HepG2 (cell line): ENCODE measurements at regions not wholly inside any gene's neighbourhood (a gene's known extent, or its start where the extent isn't known, plus 50 kb on each side); places are given as distances from the start of the nearest gene placed in this dataset.

ENCODE experiments used
- ATAC-seq: fragments of 200-7000 bp; cut with Tn5 transposase; 3 replicates; pipeline ENCODE4 v1.9.1; 2020; ENCODE audit warnings: mild to moderate bottlenecking, moderate library complexity
- BruUV-seq: library from RNA; stranded (reverse); fragments of 400-500 nt; replicated peaks from 2 replicates; lab custom pipeline; 2021; lab: Mats Ljungman, UMichigan
- CTCF ChIA-PET: fragments of 300-600 bp; formaldehyde crosslinking; extraction: SDS; loops from one replicate; lab custom pipeline; 2021; ENCODE audit warnings: low total read pairs, inconsistent platforms, low intra/inter-chr PET ratio; lab: Yijun Ruan, JAX
- POLR2A ChIA-PET: fragments of 350-600 bp; sonication (Branson Sonifier 250); formaldehyde crosslinking; loops from one replicate; lab custom pipeline; 2020; ENCODE audit warnings: antibody characterized with exemption, inconsistent platforms; lab: Yijun Ruan, JAX
- DNase-seq: peaks from one replicate; pipeline ENCODE4 v3.0.0-alpha.2; 2015; ENCODE audit warnings: low spot score
- FAIRE-seq: peaks from 3 replicates; lab custom pipeline; 2011; peaks lifted over from hg19 to GRCh38; lab: Jason Lieb, UNC
- H2AFZ ChIP-seq: one replicate; pipeline ENCODE4 v1.6.1; 2011; ENCODE audit warnings: low read length, inconsistent platforms
- H3K27ac ChIP-seq: fragments of 300-600 bp; 3 replicates; pipeline ENCODE4 v1.8.0; 2011; ENCODE audit warnings: mixed run types, mild to moderate bottlenecking, mixed read lengths, low read length, inconsistent platforms; ENCODE audit not compliant: insufficient read depth; ENCODE audit errors: extremely low read length
- H3K27me3 ChIP-seq, 2 experiments: fragments of 200-600 bp in 1 of 2; 2 replicates in 1 of 2; 3 replicates in 1 of 2; pipeline versions ENCODE4 v1.6.0 to v1.8.0; 2011; ENCODE audit warnings: low read length in 2 of 2, mild to moderate bottlenecking in 2 of 2, moderate library complexity in 2 of 2, inconsistent platforms in 1 of 2; ENCODE audit not compliant: insufficient read depth in 2 of 2, control insufficient read depth in 1 of 2
- H3K36me3 ChIP-seq, 2 experiments: fragments of 200-600 bp in 1 of 2; replicated peaks in 1 of 2; 2 replicates in 1 of 2; 3 replicates in 1 of 2; pipeline versions ENCODE4 v1.5.1 to v1.8.0; 2011; ENCODE audit warnings: low read length in 2 of 2, inconsistent platforms in 1 of 2; ENCODE audit not compliant: insufficient read depth in 2 of 2, control insufficient read depth in 1 of 2
- H3K4me1 ChIP-seq: 2 replicates; pipeline ENCODE4 v1.5.1; 2012; ENCODE audit warnings: low read length, inconsistent platforms; ENCODE audit not compliant: insufficient read depth
- H3K4me2 ChIP-seq: 2 replicates; pipeline ENCODE4 v1.6.0; 2011; ENCODE audit warnings: low read depth, low read length, inconsistent platforms
- H3K4me3 ChIP-seq, 3 experiments: fragments of 200-600 bp in 1 of 3; sonication (generic), shearing (Covaris generic) in 1 of 3; replicated peaks in 1 of 3; 2 replicates each; pipeline ENCODE4 v1.5.1; 2011 to 2016; ENCODE audit warnings: low read length in 3 of 3, inconsistent platforms in 2 of 3, low read depth in 2 of 3, mild to moderate bottlenecking in 2 of 3, control low read depth in 1 of 3, mixed read lengths in 1 of 3; ENCODE audit not compliant: insufficient read depth in 1 of 3
- H3K79me2 ChIP-seq: one replicate; pipeline ENCODE4 v1.6.1; 2011; ENCODE audit warnings: low read length, inconsistent platforms; ENCODE audit not compliant: insufficient read depth
- H3K9ac ChIP-seq: 2 replicates; pipeline ENCODE4 v1.6.0; 2011; ENCODE audit warnings: mild to moderate bottlenecking, low read depth, low read length, inconsistent platforms; ENCODE audit not compliant: insufficient read depth
- H3K9me3 ChIP-seq: 2 replicates; pipeline ENCODE4 v1.5.1; 2012; ENCODE audit warnings: mild to moderate bottlenecking, low read length
- H4K20me1 ChIP-seq: 2 replicates; pipeline ENCODE4 v1.6.0; 2011; ENCODE audit warnings: inconsistent platforms, mild to moderate bottlenecking, low read length, moderate library complexity; ENCODE audit not compliant: insufficient read depth
- ARHGAP35 ChIP-seq: sonication (generic); formaldehyde crosslinking; IDR thresholded peaks from 2 replicates; pipeline ENCODE4 v1.9.0; 2022; ENCODE audit warnings: mild to moderate bottlenecking, inconsistent platforms, moderate library complexity, missing genetic modification reagents, borderline replicate concordance
- FOSL1 ChIP-seq: sonication (generic); formaldehyde crosslinking; IDR thresholded peaks from 2 replicates; pipeline ENCODE4 v1.9.0; 2021; ENCODE audit warnings: missing genetic modification reagents, borderline replicate concordance
- MEF2D ChIP-seq: sonication (generic); formaldehyde crosslinking; IDR thresholded peaks from 2 replicates; pipeline ENCODE4 v1.5.1; 2020; ENCODE audit warnings: mild to moderate bottlenecking, missing genetic modification reagents
- MEIS2 ChIP-seq: sonication (generic); formaldehyde crosslinking; IDR thresholded peaks from 2 replicates; pipeline ENCODE4 v1.9.0; 2021; ENCODE audit warnings: mild to moderate bottlenecking, missing genetic modification reagents
- NCOA5 ChIP-seq: sonication (generic); formaldehyde crosslinking; IDR thresholded peaks from 2 replicates; pipeline ENCODE4 v1.4.0; 2020; ENCODE audit warnings: missing genetic modification reagents
- RFX1 ChIP-seq: fragments of 450-650 bp; IDR thresholded peaks from 2 replicates; pipeline ENCODE4 v1.6.1; 2017
- SIN3A ChIP-seq: IDR thresholded peaks from 2 replicates; pipeline ENCODE4 v1.6.1; 2011; ENCODE audit warnings: low read depth, mild to moderate bottlenecking, control low read depth, low read length, borderline replicate concordance
- ZNF354B ChIP-seq: sonication (generic); formaldehyde crosslinking; IDR thresholded peaks from 2 replicates; pipeline ENCODE4 v1.8.0; 2022; ENCODE audit warnings: mild to moderate bottlenecking, missing genetic modification reagents
- ZNF432 ChIP-seq: sonication (generic); formaldehyde crosslinking; IDR thresholded peaks from 2 replicates; pipeline ENCODE4 v1.5.0; 2020; ENCODE audit warnings: missing genetic modification reagents, mild to moderate bottlenecking, borderline replicate concordance
- ZNF772 ChIP-seq: sonication (generic); formaldehyde crosslinking; IDR thresholded peaks from 2 replicates; pipeline ENCODE4 v1.5.0; 2020; ENCODE audit warnings: mild to moderate bottlenecking, missing genetic modification reagents
- ZNF792 ChIP-seq: IDR thresholded peaks from 2 replicates; pipeline ENCODE4 v1.6.1; 2016
- ZSCAN29 ChIP-seq: sonication (generic); formaldehyde crosslinking; conservative IDR thresholded peaks from 2 replicates; pipeline ENCODE4 v1.4.0; 2020; ENCODE audit warnings: mild to moderate bottlenecking, missing genetic modification reagents
- ZSCAN31 ChIP-seq: sonication (generic); formaldehyde crosslinking; IDR thresholded peaks from 2 replicates; pipeline ENCODE4 v1.5.0; 2020; ENCODE audit warnings: low read depth, mild to moderate bottlenecking, missing genetic modification reagents
- WGBS: methylation state at CpG from one replicate; pipeline ENCODE4 v1.1.6; 2017; ENCODE audit warnings: low lambda C conversion rate; 5-methylcytosine and 5-hydroxymethylcytosine counted together
- in situ Hi-C: cut with HindIII; loops from 2 replicates; pipeline ENCODE4 v1.10.0; 2017; ENCODE audit warnings: low pct_unique_long_range_greater_than_20kb; ENCODE audit not compliant: extremely low pct_ligation_motif_present
- intact Hi-C: fragments of 100-400 bp; cut with micrococcal nuclease; formaldehyde crosslinking; loops from one replicate; pipeline ENCODE4 v1.10.0; 2022; ENCODE audit not compliant: unreplicated experiment
- TF ChIP-seq, protein P1 (sequence below): sonication (generic); formaldehyde crosslinking; IDR thresholded peaks from 2 replicates; pipeline ENCODE4 v1.4.0; 2020; ENCODE audit warnings: missing genetic modification reagents, borderline replicate concordance
- TF ChIP-seq, protein P2 (sequence below): sonication (generic); formaldehyde crosslinking; IDR thresholded peaks from 2 replicates; pipeline ENCODE4 v1.5.0; 2020; ENCODE audit warnings: missing genetic modification reagents
- TF ChIP-seq, protein P3 (sequence below): sonication (generic); formaldehyde crosslinking; IDR thresholded peaks from 2 replicates; pipeline ENCODE4 v1.4.0; 2020; ENCODE audit warnings: missing genetic modification reagents
- TF ChIP-seq, protein P4 (sequence below): sonication (generic); formaldehyde crosslinking; IDR thresholded peaks from 2 replicates; pipeline ENCODE4 v1.4.0; 2020; ENCODE audit warnings: missing genetic modification reagents
- TF ChIP-seq, protein P5 (sequence below): IDR thresholded peaks from 2 replicates; pipeline ENCODE4 v1.6.1; 2016; ENCODE audit warnings: mild to moderate bottlenecking

DNA sequence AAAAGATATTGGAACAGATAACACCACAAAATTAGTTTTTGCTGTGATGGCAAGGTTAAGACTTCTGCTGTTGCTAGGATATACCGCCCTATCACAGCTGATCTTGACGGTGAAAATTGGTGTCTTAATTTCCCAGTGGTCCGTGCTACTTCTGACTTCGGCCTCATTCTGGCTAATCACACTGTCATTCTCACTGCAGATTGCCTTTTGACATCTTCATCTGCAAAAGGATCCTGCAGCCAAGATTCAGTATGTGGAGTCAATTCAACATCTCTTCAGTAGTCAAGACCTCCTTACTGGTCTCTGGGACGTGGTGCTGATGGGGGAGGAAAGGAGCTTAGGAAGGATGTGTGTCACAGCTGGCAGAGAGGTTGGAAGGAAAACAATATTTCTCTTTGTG is 438.6 kb downstream of the WDR72 start:
- POLR2A ChIA-PET = no interaction called here
- no peak overlapping the region for H3K4me3 ChIP-seq
- H3K27me3 ChIP-seq = no peaks in the 10 kb centered on the region
- H3K4me1 ChIP-seq = 0 out of 2 replicates have a peak, but pooled peaks cover 16% of the 10 kb centered on the region
- H3K36me3 ChIP-seq = no peaks in the 10 kb centered on the region
- no peak for DNase-seq
- no peak for TF ChIP-seq ZSCAN29 (CRISPR knock-in tag)
- no peak for TF ChIP-seq SIN3A
- TF ChIP-seq ZSCAN31 (CRISPR knock-in tag) = no peak
- TF ChIP-seq MEF2D (CRISPR knock-in tag) = no peak
- TF ChIP-seq, protein P1, sequence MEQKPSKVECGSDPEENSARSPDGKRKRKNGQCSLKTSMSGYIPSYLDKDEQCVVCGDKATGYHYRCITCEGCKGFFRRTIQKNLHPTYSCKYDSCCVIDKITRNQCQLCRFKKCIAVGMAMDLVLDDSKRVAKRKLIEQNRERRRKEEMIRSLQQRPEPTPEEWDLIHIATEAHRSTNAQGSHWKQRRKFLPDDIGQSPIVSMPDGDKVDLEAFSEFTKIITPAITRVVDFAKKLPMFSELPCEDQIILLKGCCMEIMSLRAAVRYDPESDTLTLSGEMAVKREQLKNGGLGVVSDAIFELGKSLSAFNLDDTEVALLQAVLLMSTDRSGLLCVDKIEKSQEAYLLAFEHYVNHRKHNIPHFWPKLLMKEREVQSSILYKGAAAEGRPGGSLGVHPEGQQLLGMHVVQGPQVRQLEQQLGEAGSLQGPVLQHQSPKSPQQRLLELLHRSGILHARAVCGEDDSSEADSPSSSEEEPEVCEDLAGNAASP (CRISPR knock-in tag) = no peak
- no peak for TF ChIP-seq ZNF354B
- TF ChIP-seq RFX1 = no peak
- no peak for TF ChIP-seq NCOA5 (CRISPR knock-in tag)
- TF ChIP-seq ZNF772 (CRISPR knock-in tag) = no peak
- TF ChIP-seq, protein P2, sequence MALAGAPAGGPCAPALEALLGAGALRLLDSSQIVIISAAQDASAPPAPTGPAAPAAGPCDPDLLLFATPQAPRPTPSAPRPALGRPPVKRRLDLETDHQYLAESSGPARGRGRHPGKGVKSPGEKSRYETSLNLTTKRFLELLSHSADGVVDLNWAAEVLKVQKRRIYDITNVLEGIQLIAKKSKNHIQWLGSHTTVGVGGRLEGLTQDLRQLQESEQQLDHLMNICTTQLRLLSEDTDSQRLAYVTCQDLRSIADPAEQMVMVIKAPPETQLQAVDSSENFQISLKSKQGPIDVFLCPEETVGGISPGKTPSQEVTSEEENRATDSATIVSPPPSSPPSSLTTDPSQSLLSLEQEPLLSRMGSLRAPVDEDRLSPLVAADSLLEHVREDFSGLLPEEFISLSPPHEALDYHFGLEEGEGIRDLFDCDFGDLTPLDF (CRISPR knock-in tag) = no peak
- TF ChIP-seq ZNF792 (CRISPR knock-in tag) = no peak
- TF ChIP-seq ZNF432 (CRISPR knock-in tag) = no peak
- no peak for TF ChIP-seq ARHGAP35 (CRISPR knock-in tag)
- TF ChIP-seq, protein P3, sequence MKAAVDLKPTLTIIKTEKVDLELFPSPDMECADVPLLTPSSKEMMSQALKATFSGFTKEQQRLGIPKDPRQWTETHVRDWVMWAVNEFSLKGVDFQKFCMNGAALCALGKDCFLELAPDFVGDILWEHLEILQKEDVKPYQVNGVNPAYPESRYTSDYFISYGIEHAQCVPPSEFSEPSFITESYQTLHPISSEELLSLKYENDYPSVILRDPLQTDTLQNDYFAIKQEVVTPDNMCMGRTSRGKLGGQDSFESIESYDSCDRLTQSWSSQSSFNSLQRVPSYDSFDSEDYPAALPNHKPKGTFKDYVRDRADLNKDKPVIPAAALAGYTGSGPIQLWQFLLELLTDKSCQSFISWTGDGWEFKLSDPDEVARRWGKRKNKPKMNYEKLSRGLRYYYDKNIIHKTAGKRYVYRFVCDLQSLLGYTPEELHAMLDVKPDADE (CRISPR knock-in tag) = no peak
- TF ChIP-seq, protein P4, sequence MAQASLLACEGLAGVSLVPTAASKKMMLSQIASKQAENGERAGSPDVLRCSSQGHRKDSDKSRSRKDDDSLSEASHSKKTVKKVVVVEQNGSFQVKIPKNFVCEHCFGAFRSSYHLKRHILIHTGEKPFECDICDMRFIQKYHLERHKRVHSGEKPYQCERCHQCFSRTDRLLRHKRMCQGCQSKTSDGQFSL (CRISPR knock-in tag) = no peak
- TF ChIP-seq, protein P5, sequence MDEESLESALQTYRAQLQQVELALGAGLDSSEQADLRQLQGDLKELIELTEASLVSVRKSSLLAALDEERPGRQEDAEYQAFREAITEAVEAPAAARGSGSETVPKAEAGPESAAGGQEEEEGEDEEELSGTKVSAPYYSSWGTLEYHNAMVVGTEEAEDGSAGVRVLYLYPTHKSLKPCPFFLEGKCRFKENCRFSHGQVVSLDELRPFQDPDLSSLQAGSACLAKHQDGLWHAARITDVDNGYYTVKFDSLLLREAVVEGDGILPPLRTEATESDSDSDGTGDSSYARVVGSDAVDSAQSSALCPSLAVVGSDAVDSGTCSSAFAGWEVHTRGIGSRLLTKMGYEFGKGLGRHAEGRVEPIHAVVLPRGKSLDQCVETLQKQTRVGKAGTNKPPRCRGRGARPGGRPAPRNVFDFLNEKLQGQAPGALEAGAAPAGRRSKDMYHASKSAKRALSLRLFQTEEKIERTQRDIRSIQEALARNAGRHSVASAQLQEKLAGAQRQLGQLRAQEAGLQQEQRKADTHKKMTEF (CRISPR knock-in tag) = no peak
- TF ChIP-seq MEIS2 (CRISPR knock-in tag) = no peak
- no peak for TF ChIP-seq FOSL1 (CRISPR knock-in tag)
- TF ChIP-seq, all 625 proteins: peak for 0
- ATAC-seq = no peak
- intact Hi-C loops = no loop called here
- in situ Hi-C loops = no loop called here
- H4K20me1 ChIP-seq = no peaks in the 10 kb centered on the region
- H2AFZ ChIP-seq = no peak overlapping the region
- CTCF ChIA-PET = no interaction called here
- no peak for FAIRE-seq
- no peak overlapping the region for H3K4me2 ChIP-seq
- no peaks in the 10 kb centered on the region for H3K79me2 ChIP-seq
- no peaks in the 10 kb centered on the region for H3K9me3 ChIP-seq
- H3K27ac ChIP-seq = no peak overlapping the region
- no TSS peak for BruUV-seq
- WGBS = 56% methylated on average over 5 of the region's 5 CpGs
- no peak overlapping the region for H3K9ac ChIP-seq
